H1 (cell line): ENCODE measurements at regions not wholly inside any gene's neighbourhood (a gene's known extent, or its start where the extent isn't known, plus 50 kb on each side); places are given as distances from the start of the nearest gene placed in this dataset.
"Not testable (repeated sequence)": the region's sequence is repeated elsewhere in the genome, so short reads cannot be mapped to it uniquely, and the experiment has no call there.

Source experiments
- CTCF ChIA-PET: fragments of 300-600 bp; sonication (Branson Sonifier 250); formaldehyde crosslinking; loops from one replicate; lab custom pipeline; 2021; ENCODE audit not compliant: partially characterized antibody; lab: Charles Lee
- POLR2A ChIA-PET: fragments of 300-600 bp; sonication (Branson Sonifier 250); formaldehyde crosslinking; loops from one replicate; lab custom pipeline; 2021; ENCODE audit warnings: inconsistent platforms; ENCODE audit not compliant: partially characterized antibody; lab: Charles Lee
- DNase-seq, 2 experiments: peaks; one replicate each; pipeline versions ENCODE4 v3.0.0 to v3.0.0-alpha.2; 2010 to 2022; ENCODE audit warnings: low spot score in 2 of 2, low read depth in 1 of 2, mixed read lengths in 1 of 2
- FAIRE-seq: peaks from 2 replicates; lab custom pipeline; 2011; peaks lifted over from hg19 to GRCh38; lab: Jason Lieb, UNC
- H2AFZ ChIP-seq: 2 replicates; pipeline ENCODE4 v1.8.1; 2012; ENCODE audit warnings: low read length, inconsistent platforms
- H2AK5ac ChIP-seq: 2 replicates; pipeline ENCODE4 v1.6.1; 2013; ENCODE audit warnings: low read depth, low read length
- H2BK120ac ChIP-seq: replicated peaks from 2 replicates; pipeline ENCODE3; 2013; ENCODE audit warnings: low read depth, low read length, inconsistent platforms
- H2BK12ac ChIP-seq: 2 replicates; pipeline ENCODE4 v1.6.1; 2013; ENCODE audit warnings: low read depth, low read length
- H2BK15ac ChIP-seq: 2 replicates; pipeline ENCODE4 v1.6.1; 2013; ENCODE audit warnings: low read length
- H2BK20ac ChIP-seq: 2 replicates; pipeline ENCODE4 v1.6.1; 2013; ENCODE audit warnings: low read length
- H2BK5ac ChIP-seq: 2 replicates; pipeline ENCODE4 v1.6.1; 2013; ENCODE audit warnings: low read depth, low read length
- H3K14ac ChIP-seq: 2 replicates; pipeline ENCODE4 v1.6.1; 2013; ENCODE audit warnings: inconsistent platforms; ENCODE audit not compliant: insufficient read length
- H3K18ac ChIP-seq: 2 replicates; pipeline ENCODE4 v1.6.1; 2013; ENCODE audit warnings: low read length; ENCODE audit errors: extremely low read depth
- H3K23ac ChIP-seq: 2 replicates; pipeline ENCODE4 v1.6.1; 2013; ENCODE audit warnings: inconsistent platforms; ENCODE audit not compliant: insufficient read length
- H3K23me2 ChIP-seq: 2 replicates; pipeline ENCODE4 v1.6.1; 2013; ENCODE audit warnings: low read depth, low read length
- H3K27ac ChIP-seq: 2 replicates; pipeline ENCODE4 v1.6.1; 2011; ENCODE audit warnings: low read depth, low read length, inconsistent platforms
- H3K27me3 ChIP-seq, 4 experiments: replicated peaks in 1 of 4; 1 replicate in 1 of 4; 2 replicates in 3 of 4; pipeline versions ENCODE4 v1.6.1 to v1.8.1; 2011 to 2013; ENCODE audit warnings: low read length in 3 of 4, mild to moderate bottlenecking in 3 of 4, inconsistent platforms in 2 of 4, mixed read lengths in 2 of 4, moderate library complexity in 1 of 4; ENCODE audit not compliant: control insufficient read depth in 3 of 4, insufficient read depth in 3 of 4; ENCODE audit errors: extremely low read depth in 1 of 4
- H3K36me3 ChIP-seq, 4 experiments: 2 replicates each; pipeline versions ENCODE4 v1.6.1 to v1.8.1; 2011 to 2013; ENCODE audit warnings: mild to moderate bottlenecking in 4 of 4, low read length in 3 of 4, moderate library complexity in 2 of 4, control low read depth in 1 of 4, inconsistent platforms in 1 of 4; ENCODE audit not compliant: insufficient read depth in 4 of 4, control insufficient read depth in 2 of 4
- H3K4ac ChIP-seq: replicated peaks from 2 replicates; pipeline ENCODE3; 2013; ENCODE audit warnings: low read length, low read depth, mixed read lengths, inconsistent platforms; ENCODE audit not compliant: insufficient read length
- H3K4me1 ChIP-seq, 4 experiments: replicated peaks in 1 of 4; 1 replicate in 1 of 4; 2 replicates in 3 of 4; pipeline versions ENCODE4 v1.6.1 to v1.8.1; 2011 to 2013; ENCODE audit warnings: low read length in 3 of 4, inconsistent platforms in 2 of 4, mixed read lengths in 1 of 4; ENCODE audit not compliant: insufficient read depth in 4 of 4, control insufficient read depth in 3 of 4
- H3K4me2 ChIP-seq, 2 experiments: 2 replicates each; pipeline versions ENCODE4 v1.6.1 to v1.8.1; 2011 to 2013; ENCODE audit warnings: low read depth in 2 of 2, low read length in 2 of 2, control low read depth in 1 of 2, inconsistent platforms in 1 of 2, mild to moderate bottlenecking in 1 of 2; ENCODE audit not compliant: insufficient read depth in 1 of 2
- H3K4me3 ChIP-seq, 4 experiments: fragments of 200-600, 300-600 bp in 1 of 4; sonication (generic), shearing (Covaris generic), sonication (Bioruptor Twin) in 1 of 4; 2 replicates each; pipeline versions ENCODE4 v1.5.1 to v1.8.1; 2011 to 2016; ENCODE audit warnings: low read length in 4 of 4, low read depth in 3 of 4, control low read depth in 2 of 4, inconsistent platforms in 2 of 4, mild to moderate bottlenecking in 2 of 4, mixed read lengths in 1 of 4, moderate library complexity in 1 of 4; ENCODE audit not compliant: insufficient read depth in 2 of 4; ENCODE audit errors: extremely low read depth in 1 of 4
- H3K56ac ChIP-seq: replicated peaks from 2 replicates; pipeline ENCODE3; 2013; ENCODE audit warnings: low read depth, mild to moderate bottlenecking, mixed read lengths, low read length, inconsistent platforms; ENCODE audit not compliant: insufficient read length
- H3K79me1 ChIP-seq: 2 replicates; pipeline ENCODE4 v1.6.1; 2013; ENCODE audit warnings: low read depth, low read length, control low read depth
- H3K79me2 ChIP-seq, 2 experiments: 2 replicates each; pipeline versions ENCODE4 v1.6.1 to v1.8.1; 2012 to 2013; ENCODE audit warnings: low read length in 2 of 2, mild to moderate bottlenecking in 2 of 2, inconsistent platforms in 1 of 2; ENCODE audit not compliant: insufficient read depth in 2 of 2, control insufficient read depth in 1 of 2
- H3K9ac ChIP-seq, 4 experiments: replicated peaks in 1 of 4; 1 replicate in 1 of 4; 2 replicates in 3 of 4; pipeline versions ENCODE4 v1.6.1 to v1.8.1; 2011 to 2013; ENCODE audit warnings: low read depth in 3 of 4, low read length in 3 of 4, control low read depth in 2 of 4, mild to moderate bottlenecking in 2 of 4, moderate library complexity in 2 of 4, inconsistent platforms in 1 of 4; ENCODE audit errors: extremely low read depth in 1 of 4
- H3K9me3 ChIP-seq, 2 experiments: 2 replicates each; pipeline versions ENCODE4 v1.6.1 to v1.8.1; 2012 to 2013; ENCODE audit warnings: mild to moderate bottlenecking in 2 of 2, moderate library complexity in 2 of 2, control low read depth in 1 of 2, inconsistent platforms in 1 of 2, low read depth in 1 of 2, low read length in 1 of 2, mixed read lengths in 1 of 2; ENCODE audit not compliant: insufficient read depth in 2 of 2
- H4K20me1 ChIP-seq, 2 experiments: replicated peaks in 1 of 2; 2 replicates each; pipeline versions ENCODE3 to v1.8.1; 2011 to 2013; ENCODE audit warnings: inconsistent platforms in 2 of 2, low read length in 2 of 2, mild to moderate bottlenecking in 1 of 2; ENCODE audit not compliant: insufficient read depth in 2 of 2, control insufficient read depth in 1 of 2
- H4K5ac ChIP-seq: 2 replicates; pipeline ENCODE4 v1.6.1; 2013; ENCODE audit warnings: low read length, low read depth, mixed read lengths, inconsistent platforms; ENCODE audit not compliant: insufficient read length
- H4K8ac ChIP-seq: 2 replicates; pipeline ENCODE4 v1.8.0; 2013; ENCODE audit warnings: mild to moderate bottlenecking, moderate library complexity, low read length, inconsistent platforms; ENCODE audit not compliant: insufficient read depth; ENCODE audit errors: extremely low read depth
- H4K91ac ChIP-seq: replicated peaks from 2 replicates; pipeline ENCODE3; 2013; ENCODE audit warnings: low read length, mixed read lengths, inconsistent platforms; ENCODE audit not compliant: insufficient read length
- WGBS, 2 experiments: shearing (Covaris generic) in 1 of 2; methylation state at CpG; one replicate each; pipeline versions ENCODE4 v1.1.6 to v1.1.7; 2013 to 2015; ENCODE audit warnings: low lambda C conversion rate in 2 of 2, mixed read lengths in 2 of 2, inconsistent platforms in 1 of 2, low coverage in 1 of 2, missing lambda C conversion rate in 1 of 2; ENCODE audit not compliant: insufficient replicate concordance in 2 of 2, insufficient coverage in 1 of 2, insufficient read length in 1 of 2; ENCODE audit errors: extremely low coverage in 1 of 2, missing lambda C conversion rate in 1 of 2; 5-methylcytosine and 5-hydroxymethylcytosine counted together

DNA sequence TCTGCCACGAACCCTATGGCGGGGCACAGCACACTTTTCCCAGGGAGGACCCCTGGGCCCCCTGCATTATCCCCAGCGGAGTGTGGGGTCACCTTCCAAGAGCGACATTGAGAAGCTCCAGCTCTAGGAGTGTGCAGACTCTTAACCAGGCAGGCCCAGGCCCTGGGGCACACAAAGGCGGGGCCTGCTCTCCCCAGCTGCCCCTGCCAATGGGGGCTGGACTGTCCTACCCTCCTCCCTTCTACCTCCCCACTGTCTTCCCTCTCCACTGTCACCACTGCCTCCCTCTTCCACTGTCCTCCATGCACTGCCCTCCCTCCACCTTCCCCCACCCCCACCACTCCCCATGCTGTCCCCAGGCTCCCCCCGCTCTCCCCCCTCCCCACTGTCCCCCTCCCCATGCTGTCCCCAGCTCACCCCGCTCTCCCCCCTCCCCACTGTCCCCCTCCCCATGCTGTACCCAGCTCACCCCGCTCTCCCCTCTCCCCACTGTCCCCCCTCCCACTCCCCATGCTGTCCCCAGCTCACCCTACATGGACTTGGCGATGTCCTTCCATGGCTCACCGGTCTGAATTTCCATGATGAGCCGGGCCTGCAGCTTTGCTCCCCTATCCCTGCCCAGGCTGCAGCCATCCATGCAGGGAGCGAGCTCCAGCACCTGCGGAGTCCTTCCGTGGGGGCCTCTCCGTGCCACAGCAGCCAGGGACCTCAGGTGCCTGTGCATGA is 5483.6 kb upstream of the TPTE start:
- H2BK15ac ChIP-seq, H3K27me3 ChIP-seq, H3K36me3 ChIP-seq, H2AK5ac ChIP-seq, H3K9ac ChIP-seq, DNase-seq, H4K20me1 ChIP-seq, H3K4me2 ChIP-seq, H2BK20ac ChIP-seq, H3K4me3 ChIP-seq, H3K23ac ChIP-seq, H4K8ac ChIP-seq, POLR2A ChIA-PET, CTCF ChIA-PET, H2BK5ac ChIP-seq, H3K4ac ChIP-seq, FAIRE-seq, H3K9me3 ChIP-seq, H4K91ac ChIP-seq, H3K79me1 ChIP-seq, H3K14ac ChIP-seq, H2AFZ ChIP-seq, H4K5ac ChIP-seq, H2BK120ac ChIP-seq, H3K4me1 ChIP-seq, H3K27ac ChIP-seq, H3K18ac ChIP-seq, H3K56ac ChIP-seq, H2BK12ac ChIP-seq, H3K79me2 ChIP-seq, H3K23me2 ChIP-seq: not testable (repeated sequence)
- no CpG with 5 or more reads among the region's 15 CpGs for WGBS, 2 experiments

DNA sequence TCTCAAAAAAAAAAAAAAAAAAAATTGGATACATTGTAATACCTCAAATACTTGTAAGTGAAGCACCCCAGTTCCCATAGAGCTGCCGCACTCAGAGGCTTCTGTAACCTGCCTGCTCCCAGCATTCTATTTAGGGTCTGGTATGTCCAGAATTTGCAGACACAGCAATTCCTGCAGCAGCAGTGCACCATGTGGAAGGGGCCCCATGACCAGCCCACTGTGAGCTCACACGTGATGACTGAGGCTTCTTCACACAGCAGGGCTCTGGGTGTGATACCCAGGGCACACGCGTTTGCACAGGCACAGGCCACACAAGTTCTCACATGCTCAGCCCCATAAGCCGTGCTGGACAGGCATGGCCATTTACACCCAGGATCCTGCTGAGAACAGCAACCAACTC is 5481.5 kb upstream of the TPTE start:
- CTCF ChIA-PET, H2BK12ac ChIP-seq, H3K23ac ChIP-seq, POLR2A ChIA-PET, H2AFZ ChIP-seq, H3K4me3 ChIP-seq, H2BK120ac ChIP-seq, H4K20me1 ChIP-seq, H2BK20ac ChIP-seq, H3K27ac ChIP-seq, H4K91ac ChIP-seq, H3K79me2 ChIP-seq, H2BK15ac ChIP-seq, H3K14ac ChIP-seq, H3K4ac ChIP-seq, H2BK5ac ChIP-seq, H3K27me3 ChIP-seq, H2AK5ac ChIP-seq, H4K8ac ChIP-seq, H3K79me1 ChIP-seq, H3K9ac ChIP-seq, H3K18ac ChIP-seq, H3K4me1 ChIP-seq, H3K23me2 ChIP-seq, H3K56ac ChIP-seq, DNase-seq, FAIRE-seq, H3K4me2 ChIP-seq, H4K5ac ChIP-seq, H3K9me3 ChIP-seq, H3K36me3 ChIP-seq: not testable (repeated sequence)
- WGBS, 2 experiments: no CpG with 5 or more reads among the region's 5 CpGs
